ENCODE measurements at regions not wholly inside any gene's neighbourhood (a gene's known extent, or its start where the extent isn't known, plus 50 kb on each side); places are given as distances from the start of the nearest gene placed in this dataset.

GRCh38 chr9:89792189-89793123 is 187.6 kb downstream of the GADD45G start:
- TF ChIP-seq CTCF (IDR thresholded peaks at IDR 0.05) = no peak
- Histone ChIP-seq H3K27me3 (ENCODE audit: low read depth) (no peaks in the 10 kb centered on the region), H3K27ac (no peak overlapping the region), H3K4me1 (no peaks in the 10 kb centered on the region), H3K4me3 (no peak overlapping the region), H3K9me3 (no peaks in the 10 kb centered on the region), H3K36me3 (no peaks in the 10 kb centered on the region)
- DNase-seq (peak; percentile 15), ATAC-seq (no peak)
- intact Hi-C loops (cut with DNase I) = no loop called here

- H3K4me1 ChIP-seq = no peaks in the 10 kb centered on the region
- no peak for TF ChIP-seq CTCF (IDR thresholded peaks at IDR 0.05)
- H3K9me3 ChIP-seq = no peaks in the 10 kb centered on the region
- no peak for ATAC-seq
- intact Hi-C loops (cut with DNase I) = no loop called here
- no peak overlapping the region for H3K27ac ChIP-seq
- no peaks in the 10 kb centered on the region for H3K36me3 ChIP-seq
- no peaks in the 10 kb centered on the region for H3K27me3 ChIP-seq (ENCODE audit: low read depth)
- DNase-seq = peak; percentile 9
- H3K4me3 ChIP-seq = no peak overlapping the region
These were observed 188.3 kb downstream of the GADD45G start for GRCh38 chr9:89793124-89793495.

- intact Hi-C loops (cut with DNase I) = no loop called here
- TF ChIP-seq CTCF (IDR thresholded peaks at IDR 0.05) = no peak
- Histone ChIP-seq H3K9me3 (no peaks in the 10 kb centered on the region), H3K27me3 (ENCODE audit: low read depth) (no peaks in the 10 kb centered on the region), H3K36me3 (no peaks in the 10 kb centered on the region), H3K4me3 (no peak overlapping the region), H3K4me1 (no peaks in the 10 kb centered on the region), H3K27ac (no peak overlapping the region)
- DNase-seq = peak; percentile 24
- no peak for ATAC-seq
These were observed 188.7 kb downstream of the GADD45G start for GRCh38 chr9:89793551-89793950.

DNA sequence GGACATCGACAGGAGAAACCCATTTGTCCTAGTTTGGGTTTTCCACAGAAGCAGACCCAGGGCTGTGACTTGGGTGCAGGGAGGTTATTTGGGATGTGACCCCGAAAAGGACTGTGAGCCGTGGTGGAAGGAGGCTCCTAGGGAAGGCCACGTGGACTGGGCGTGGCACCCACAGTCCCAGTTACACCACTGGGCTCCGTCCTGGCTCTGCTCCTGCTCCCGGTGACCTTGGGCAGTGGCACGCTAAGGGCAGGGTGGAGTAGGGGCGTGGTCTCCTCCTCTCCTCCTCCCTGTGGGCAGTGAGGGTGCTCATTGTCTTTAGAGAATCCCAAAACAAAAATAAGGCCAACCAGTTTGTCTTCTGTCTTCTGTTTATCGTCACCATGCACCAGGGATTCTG is 190.1 kb downstream of the GADD45G start:
- no peaks in the 10 kb centered on the region for H3K27me3 ChIP-seq (ENCODE audit: low read depth)
- no peak for TF ChIP-seq CTCF (IDR thresholded peaks at IDR 0.05)
- H3K27ac ChIP-seq = no peak overlapping the region
- ATAC-seq = no peak
- peak; percentile 50 for DNase-seq
- no peaks in the 10 kb centered on the region for H3K4me1 ChIP-seq
- no peaks in the 10 kb centered on the region for H3K36me3 ChIP-seq
- H3K4me3 ChIP-seq = no peak overlapping the region
- intact Hi-C loops (cut with DNase I) = no loop called here
- H3K9me3 ChIP-seq = no peaks in the 10 kb centered on the region

DNA sequence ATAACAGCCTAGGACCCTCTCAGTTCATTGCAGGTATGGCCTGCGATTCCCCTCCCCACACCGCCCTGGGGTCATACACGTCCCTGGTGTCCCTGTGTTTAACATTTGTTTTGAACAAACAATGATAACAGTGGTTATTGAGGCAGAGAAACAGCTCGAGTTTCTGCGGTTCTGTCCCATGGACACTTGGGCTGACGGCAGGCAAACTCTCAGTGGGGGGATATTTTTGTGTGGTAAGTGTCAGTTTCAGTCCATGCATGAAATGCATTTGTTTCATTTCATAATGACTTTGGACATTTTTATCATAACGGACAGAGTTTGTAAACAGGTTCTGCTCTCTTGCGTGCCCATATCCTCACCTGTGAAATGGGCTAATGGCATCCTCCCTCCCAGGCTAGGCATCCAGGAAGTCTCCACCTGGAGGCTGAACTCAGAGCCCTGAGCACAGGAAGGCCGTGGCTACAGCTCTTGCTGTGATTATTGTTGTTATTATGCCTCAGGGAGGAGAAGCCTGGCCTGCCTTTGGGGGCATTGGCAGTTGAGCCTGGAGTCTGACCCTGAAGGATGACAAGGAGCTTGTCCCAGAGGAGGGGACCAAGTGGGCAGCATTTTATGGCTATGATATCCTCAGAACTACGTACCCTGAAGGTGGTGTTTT is 190.9 kb downstream of the GADD45G start:
- no peak for TF ChIP-seq CTCF (IDR thresholded peaks at IDR 0.05)
- Histone ChIP-seq H3K4me3 (no peak overlapping the region), H3K9me3 (no peaks in the 10 kb centered on the region), H3K27ac (no peak overlapping the region), H3K36me3 (no peaks in the 10 kb centered on the region), H3K27me3 (ENCODE audit: low read depth) (no peaks in the 10 kb centered on the region), H3K4me1 (no peaks in the 10 kb centered on the region)
- DNase-seq (peak; percentile 14), ATAC-seq (no peak)
- intact Hi-C loops (cut with DNase I) = no loop called here

Data from lower lobe of right lung (tissue), 2 donors.